ENCODE measurements at regions not wholly inside any gene's neighbourhood (a gene's known extent, or its start where the extent isn't known, plus 50 kb on each side); places are given as distances from the start of the nearest gene placed in this dataset.

- no peak for TF ChIP-seq ZNF462 (CRISPR knock-in tag; IDR thresholded peaks at IDR 0.05)
- TF ChIP-seq JUNB (IDR thresholded peaks at IDR 0.05; ENCODE audit: unreplicated experiment): no peak
- no peak for TF ChIP-seq REST (IDR thresholded peaks at IDR 0.05; ENCODE audit: unreplicated experiment)
Measured at GRCh38 chr6:95670011-95670463, 92.7 kb downstream of the MANEA start (continued).

GRCh38 chr6:95676011-95676628, 98.8 kb downstream of the MANEA start:
- H3K9me3 Mint-ChIP-seq: peaks cover 5% of the 10 kb centered on the region
- H3K27ac ChIP-seq (ENCODE audit: low read depth): no peak overlapping the region
- H3K36me3 ChIP-seq (ENCODE audit: insufficient read depth): no peaks in the 10 kb centered on the region
- H3K4me3 Mint-ChIP-seq: no peak overlapping the region
- H3K79me2 ChIP-seq (replicated peaks; ENCODE audit: insufficient read depth): no peaks in the 10 kb centered on the region
- H2AFZ ChIP-seq: no peak overlapping the region
- no peak for DNase-seq (ENCODE audit: low spot score)
- H3K9me2 ChIP-seq (ENCODE audit: insufficient read depth): no peaks in the 10 kb centered on the region
- H3K27me3 ChIP-seq (ENCODE audit: insufficient read depth): no peaks in the 10 kb centered on the region
- no peaks in the 10 kb centered on the region; the same call in 2 of the 3 replicates for H3K4me1 Mint-ChIP-seq
- no peaks in the 10 kb centered on the region for H3K27me3 Mint-ChIP-seq (ENCODE audit: insufficient read depth, low read depth, poor library complexity)
- TF ChIP-seq STAT1 (IDR thresholded peaks at IDR 0.05; ENCODE audit: unreplicated experiment): no peak
- H3K36me3 Mint-ChIP-seq (ENCODE audit: low read depth): peaks cover under 1% of the 10 kb centered on the region; the same call in 2 of the 3 replicates
- H3K4me3 ChIP-seq: no peak overlapping the region
- no peak overlapping the region for H3K4me2 ChIP-seq
- ATAC-seq: no peak
- H3K27ac Mint-ChIP-seq: no peak overlapping the region
- H4K20me1 ChIP-seq (replicated peaks; ENCODE audit: insufficient read depth): no peaks in the 10 kb centered on the region
- H3K4me1 ChIP-seq (ENCODE audit: insufficient read depth): no peaks in the 10 kb centered on the region
- no peaks in the 10 kb centered on the region for H3F3A ChIP-seq (replicated peaks; ENCODE audit: low read depth)
